ENCODE measurements at regions not wholly inside any gene's neighbourhood (a gene's known extent, or its start where the extent isn't known, plus 50 kb on each side); places are given as distances from the start of the nearest gene placed in this dataset.

GRCh38 chr3:82274897-82275296, 513.5 kb upstream of the GBE1 start:
- no peak overlapping the region for H2BK120ac ChIP-seq (ENCODE audit: low read depth, low read length)
- no peaks in the 10 kb centered on the region for H3K36me3 ChIP-seq (ENCODE audit: control insufficient read depth in 1 of 2, insufficient read depth in 2 of 2, low read depth in 1 of 2, low read length in 2 of 2)
- no peak overlapping the region for H2AFZ ChIP-seq (ENCODE audit: low read depth, low read length)
- no peaks in the 10 kb centered on the region for H3K27me3 ChIP-seq (ENCODE audit: control insufficient read depth in 1 of 2, insufficient read depth in 1 of 2, low read length in 2 of 2)
- H3K4ac ChIP-seq (ENCODE audit: low read depth in 1 of 2, low read length in 2 of 2), result no peak overlapping the region
- no peak for DNase-seq
- H3K4me3 ChIP-seq (ENCODE audit: insufficient read depth in 1 of 2, low read depth in 1 of 2, low read length in 2 of 2), result no peak overlapping the region
- no peaks in the 10 kb centered on the region for H3K4me1 ChIP-seq (ENCODE audit: control insufficient read depth, insufficient read depth, low read depth, low read length)
- no peak overlapping the region for H3K4me2 ChIP-seq (ENCODE audit: low read length, poor library complexity, severe bottlenecking)
- no peak overlapping the region for H4K91ac ChIP-seq (ENCODE audit: low read length)
- H2BK15ac ChIP-seq (ENCODE audit: low read depth, poor library complexity, severe bottlenecking), result no peak overlapping the region
- H2AK5ac ChIP-seq (ENCODE audit: low read length, severe bottlenecking), result no peak overlapping the region
- no peak overlapping the region for H3K9ac ChIP-seq (ENCODE audit: low read length)
- no peak overlapping the region for H3K23ac ChIP-seq (ENCODE audit: low read length in 2 of 2)
- H3K79me1 ChIP-seq (replicated peaks; ENCODE audit: low read length, poor library complexity, severe bottlenecking), result no peaks in the 10 kb centered on the region
- H3K14ac ChIP-seq (ENCODE audit: low read length in 2 of 2), result no peak overlapping the region
- no peak overlapping the region for H3K27ac ChIP-seq (ENCODE audit: low read length, poor library complexity, severe bottlenecking)
- no peak overlapping the region for H2BK12ac ChIP-seq (ENCODE audit: low read length in 2 of 2)
- H4K8ac ChIP-seq (ENCODE audit: low read length), result no peak overlapping the region
- no peak overlapping the region for H3K18ac ChIP-seq (ENCODE audit: low read depth in 1 of 2, low read length in 2 of 2)
- H2BK5ac ChIP-seq (ENCODE audit: low read depth, low read length, poor library complexity, severe bottlenecking), result no peak overlapping the region
- H3K9me3 ChIP-seq (ENCODE audit: control insufficient read depth, low read length), result peaks cover 3% of the 10 kb centered on the region

- Histone ChIP-seq H3K79me1 (replicated peaks; ENCODE audit: low read length, poor library complexity, severe bottlenecking) (no peaks in the 10 kb centered on the region), H3K4ac (ENCODE audit: low read depth in 1 of 2, low read length in 2 of 2) (no peak overlapping the region), H3K14ac (ENCODE audit: low read length in 2 of 2) (no peak overlapping the region), H2BK12ac (ENCODE audit: low read length in 2 of 2) (no peak overlapping the region), H3K18ac (ENCODE audit: low read depth in 1 of 2, low read length in 2 of 2) (no peak overlapping the region), H2BK15ac (ENCODE audit: low read depth, poor library complexity, severe bottlenecking) (no peak overlapping the region), H4K91ac (ENCODE audit: low read length) (no peak overlapping the region), H3K4me1 (ENCODE audit: control insufficient read depth, insufficient read depth, low read depth, low read length) (no peaks in the 10 kb centered on the region), H3K9ac (ENCODE audit: low read length) (no peak overlapping the region), H3K9me3 (ENCODE audit: control insufficient read depth, low read length) (no peaks in the 10 kb centered on the region), H3K36me3 (ENCODE audit: control insufficient read depth in 1 of 2, insufficient read depth in 2 of 2, low read depth in 1 of 2, low read length in 2 of 2) (no peaks in the 10 kb centered on the region), H3K27ac (ENCODE audit: low read length, poor library complexity, severe bottlenecking) (no peak overlapping the region), H3K4me2 (ENCODE audit: low read length, poor library complexity, severe bottlenecking) (no peak overlapping the region), H2BK5ac (ENCODE audit: low read depth, low read length, poor library complexity, severe bottlenecking) (no peak overlapping the region), H2BK120ac (ENCODE audit: low read depth, low read length) (no peak overlapping the region), H3K23ac (ENCODE audit: low read length in 2 of 2) (no peak overlapping the region), H3K27me3 (ENCODE audit: control insufficient read depth in 1 of 2, insufficient read depth in 1 of 2, low read length in 2 of 2) (no peaks in the 10 kb centered on the region), H2AFZ (ENCODE audit: low read depth, low read length) (no peak overlapping the region), H2AK5ac (ENCODE audit: low read length, severe bottlenecking) (no peak overlapping the region), H4K8ac (ENCODE audit: low read length) (no peak overlapping the region), H3K4me3 (ENCODE audit: insufficient read depth in 1 of 2, low read depth in 1 of 2, low read length in 2 of 2) (no peak overlapping the region)
- DNase-seq, result no peak
These were observed 504.3 kb upstream of the GBE1 start for GRCh38 chr3:82265747-82266146.

- Histone ChIP-seq H3K18ac (ENCODE audit: low read depth in 1 of 2, low read length in 2 of 2) (no peak overlapping the region), H3K36me3 (ENCODE audit: control insufficient read depth in 1 of 2, insufficient read depth in 2 of 2, low read depth in 1 of 2, low read length in 2 of 2) (no peaks in the 10 kb centered on the region), H3K4me1 (ENCODE audit: control insufficient read depth, insufficient read depth, low read depth, low read length) (no peaks in the 10 kb centered on the region), H3K4me3 (ENCODE audit: insufficient read depth in 1 of 2, low read depth in 1 of 2, low read length in 2 of 2) (no peak overlapping the region), H3K23ac (ENCODE audit: low read length in 2 of 2) (no peak overlapping the region), H3K14ac (ENCODE audit: low read length in 2 of 2) (no peak overlapping the region), H2BK120ac (ENCODE audit: low read depth, low read length) (no peak overlapping the region), H3K27ac (ENCODE audit: low read length, poor library complexity, severe bottlenecking) (no peak overlapping the region), H2BK15ac (ENCODE audit: low read depth, poor library complexity, severe bottlenecking) (no peak overlapping the region), H3K9ac (ENCODE audit: low read length) (no peak overlapping the region), H2AFZ (ENCODE audit: low read depth, low read length) (no peak overlapping the region), H3K4me2 (ENCODE audit: low read length, poor library complexity, severe bottlenecking) (no peak overlapping the region), H3K4ac (ENCODE audit: low read depth in 1 of 2, low read length in 2 of 2) (no peak overlapping the region), H2AK5ac (ENCODE audit: low read length, severe bottlenecking) (no peak overlapping the region), H4K91ac (ENCODE audit: low read length) (no peak overlapping the region), H3K9me3 (ENCODE audit: control insufficient read depth, low read length) (no peaks in the 10 kb centered on the region), H2BK12ac (ENCODE audit: low read length in 2 of 2) (no peak overlapping the region), H3K79me1 (replicated peaks; ENCODE audit: low read length, poor library complexity, severe bottlenecking) (no peaks in the 10 kb centered on the region), H3K27me3 (ENCODE audit: control insufficient read depth in 1 of 2, insufficient read depth in 1 of 2, low read length in 2 of 2) (no peaks in the 10 kb centered on the region), H4K8ac (ENCODE audit: low read length) (no peak overlapping the region), H2BK5ac (ENCODE audit: low read depth, low read length, poor library complexity, severe bottlenecking) (no peak overlapping the region)
- WGBS, result no CpG with 5 or more reads among the region's 1 CpG
- no peak for DNase-seq
These were observed 500.7 kb upstream of the GBE1 start for GRCh38 chr3:82262193-82262592.

- H3K9ac ChIP-seq (ENCODE audit: low read length), result no peak overlapping the region
- no peak overlapping the region for H3K4me3 ChIP-seq (ENCODE audit: insufficient read depth in 1 of 2, low read depth in 1 of 2, low read length in 2 of 2)
- no peak for DNase-seq
- H4K8ac ChIP-seq (ENCODE audit: low read length), result no peak overlapping the region
- no peaks in the 10 kb centered on the region for H3K9me3 ChIP-seq (ENCODE audit: control insufficient read depth, low read length)
- no peak overlapping the region for H2AFZ ChIP-seq (ENCODE audit: low read depth, low read length)
- H3K27me3 ChIP-seq (ENCODE audit: control insufficient read depth in 1 of 2, insufficient read depth in 1 of 2, low read length in 2 of 2), result no peaks in the 10 kb centered on the region
- H2BK5ac ChIP-seq (ENCODE audit: low read depth, low read length, poor library complexity, severe bottlenecking), result no peak overlapping the region
- H3K4me2 ChIP-seq (ENCODE audit: low read length, poor library complexity, severe bottlenecking), result no peak overlapping the region
- no peaks in the 10 kb centered on the region for H3K36me3 ChIP-seq (ENCODE audit: control insufficient read depth in 1 of 2, insufficient read depth in 2 of 2, low read depth in 1 of 2, low read length in 2 of 2)
- no peak overlapping the region for H3K27ac ChIP-seq (ENCODE audit: low read length, poor library complexity, severe bottlenecking)
- no peak overlapping the region for H3K4ac ChIP-seq (ENCODE audit: low read depth in 1 of 2, low read length in 2 of 2)
- no peak overlapping the region for H3K23ac ChIP-seq (ENCODE audit: low read length in 2 of 2)
- no peak overlapping the region for H3K18ac ChIP-seq (ENCODE audit: low read depth in 1 of 2, low read length in 2 of 2)
- H2BK120ac ChIP-seq (ENCODE audit: low read depth, low read length), result no peak overlapping the region
- H3K4me1 ChIP-seq (ENCODE audit: control insufficient read depth, insufficient read depth, low read depth, low read length), result no peaks in the 10 kb centered on the region
- no peak overlapping the region for H2BK12ac ChIP-seq (ENCODE audit: low read length in 2 of 2)
- H3K79me1 ChIP-seq (replicated peaks; ENCODE audit: low read length, poor library complexity, severe bottlenecking), result no peaks in the 10 kb centered on the region
- H2AK5ac ChIP-seq (ENCODE audit: low read length, severe bottlenecking), result no peak overlapping the region
- no peak overlapping the region for H2BK15ac ChIP-seq (ENCODE audit: low read depth, poor library complexity, severe bottlenecking)
- H4K91ac ChIP-seq (ENCODE audit: low read length), result no peak overlapping the region
- no peak overlapping the region for H3K14ac ChIP-seq (ENCODE audit: low read length in 2 of 2)
These were observed 500.2 kb upstream of the GBE1 start for GRCh38 chr3:82261637-82262036.

Data from mesenchymal stem cell (in vitro differentiated cells and primary cell).